Neural progenitor cell (in vitro differentiated cells): ENCODE measurements at regions not wholly inside any gene's neighbourhood (a gene's known extent, or its start where the extent isn't known, plus 50 kb on each side); places are given as distances from the start of the nearest gene placed in this dataset.

Experiments used
- CTCF ChIP-seq: fragments of 200-600 bp; sonication (generic); IDR thresholded peaks from 2 replicates; pipeline ENCODE4 v1.5.1; 2017; ENCODE audit warnings: antibody characterized with exemption, mild to moderate bottlenecking
- EZH2 ChIP-seq: fragments of 200-600 bp; sonication (generic); IDR thresholded peaks from 2 replicates; pipeline ENCODE4 v1.6.1; 2017; ENCODE audit warnings: antibody characterized with exemption, mild to moderate bottlenecking, moderate library complexity

GRCh38 chr6:167470836-167471547, 146.1 kb downstream of the TTLL2 start:
- TF ChIP-seq CTCF = no peak
- TF ChIP-seq EZH2 = no peak
